Gastroesophageal sphincter (tissue), 4 donors: ENCODE measurements at regions not wholly inside any gene's neighbourhood (a gene's known extent, or its start where the extent isn't known, plus 50 kb on each side); places are given as distances from the start of the nearest gene placed in this dataset.

Source experiments
- ATAC-seq: fragments of 150-250 bp; one replicate; pipeline ENCODE4 v1.9.1; 2016; ENCODE audit warnings: mild to moderate bottlenecking, moderate library complexity
- H3K27ac ChIP-seq, 4 donors: fragments of 200-600 bp; sonication (generic) in 3 of 4; 1 replicate in 3 of 4; 2 replicates in 1 of 4; pipeline ENCODE4 v1.5.1; 2016 to 2019
- H3K27me3 ChIP-seq: fragments of 200-600 bp; sonication (generic); one replicate; pipeline ENCODE4 v1.5.1; 2019
- H3K36me3 ChIP-seq, 2 donors: fragments of 200-600 bp; sonication (generic); one replicate each; pipeline ENCODE4 v1.5.1; 2019; ENCODE audit warnings: control low read depth in 1 of 2
- H3K4me1 ChIP-seq, 3 donors: fragments of 200-600 bp; sonication (generic); 1 replicate in 2 of 3; 2 replicates in 1 of 3; pipeline ENCODE4 v1.5.1; 2016 to 2019; ENCODE audit warnings: control low read depth in 2 of 3
- H3K4me3 ChIP-seq, 2 donors: fragments of 200-600 bp; sonication (generic); one replicate each; pipeline ENCODE4 v1.5.1; 2019; ENCODE audit warnings: mild to moderate bottlenecking in 1 of 2, moderate library complexity in 1 of 2
- H3K9me3 ChIP-seq, 3 donors: fragments of 200-600 bp; sonication (generic); one replicate each; pipeline ENCODE4 v1.5.1; 2017 to 2019; ENCODE audit warnings: control low read depth in 2 of 3
- EP300 ChIP-seq: sonication (generic); formaldehyde crosslinking; IDR thresholded peaks from one replicate; pipeline ENCODE4 v1.6.1; 2017; ENCODE audit warnings: antibody characterized with exemption, mild to moderate bottlenecking
- POLR2A ChIP-seq, 2 donors: fragments of 450-650 bp; IDR thresholded peaks; one replicate each; pipeline ENCODE4 v1.6.1; 2017; ENCODE audit warnings: antibody characterized with exemption in 2 of 2, mild to moderate bottlenecking in 2 of 2, moderate library complexity in 1 of 2
- POLR2AphosphoS5 ChIP-seq: sonication (generic); formaldehyde crosslinking; IDR thresholded peaks from one replicate; pipeline ENCODE4 v1.6.1; 2017; ENCODE audit warnings: antibody characterized with exemption
- WGBS, 2 donors: methylation state at CpG; one replicate each; pipeline ENCODE4 v1.1.5; 2018; ENCODE audit warnings: low coverage in 1 of 2; 5-methylcytosine and 5-hydroxymethylcytosine counted together
- TF ChIP-seq, protein P1 (sequence below), 4 experiments: fragments of 200-600 bp in 2 of 4; fragments of 450-650 bp in 2 of 4; sonication (generic) in 1 of 4; IDR thresholded peaks; one replicate each; pipeline ENCODE4 v1.5.1; 2017 to 2019; ENCODE audit warnings: antibody characterized with exemption in 4 of 4, mild to moderate bottlenecking in 2 of 4, moderate library complexity in 2 of 4

DNA sequence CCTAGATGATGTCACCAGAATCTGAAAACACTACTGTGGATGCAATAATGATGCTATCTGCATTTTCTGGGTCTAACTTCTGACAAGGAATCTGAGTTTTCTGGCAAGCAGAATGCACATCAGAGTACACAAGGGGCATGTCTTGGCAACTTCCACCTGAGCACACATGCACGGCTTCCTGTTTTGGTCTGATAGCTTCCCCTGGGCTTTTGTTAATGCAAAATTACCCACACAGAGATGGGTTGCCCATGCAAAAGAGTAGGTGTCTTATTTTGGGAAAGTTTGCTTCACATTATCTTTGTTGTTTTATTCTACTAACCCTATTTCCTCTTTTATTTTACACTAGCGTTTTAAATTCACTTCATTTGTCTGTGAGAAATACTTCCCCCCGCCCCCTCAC is 74.2 kb upstream of the SATB1 start:
- TF ChIP-seq POLR2AphosphoS5, result no peak
- TF ChIP-seq, protein P1, sequence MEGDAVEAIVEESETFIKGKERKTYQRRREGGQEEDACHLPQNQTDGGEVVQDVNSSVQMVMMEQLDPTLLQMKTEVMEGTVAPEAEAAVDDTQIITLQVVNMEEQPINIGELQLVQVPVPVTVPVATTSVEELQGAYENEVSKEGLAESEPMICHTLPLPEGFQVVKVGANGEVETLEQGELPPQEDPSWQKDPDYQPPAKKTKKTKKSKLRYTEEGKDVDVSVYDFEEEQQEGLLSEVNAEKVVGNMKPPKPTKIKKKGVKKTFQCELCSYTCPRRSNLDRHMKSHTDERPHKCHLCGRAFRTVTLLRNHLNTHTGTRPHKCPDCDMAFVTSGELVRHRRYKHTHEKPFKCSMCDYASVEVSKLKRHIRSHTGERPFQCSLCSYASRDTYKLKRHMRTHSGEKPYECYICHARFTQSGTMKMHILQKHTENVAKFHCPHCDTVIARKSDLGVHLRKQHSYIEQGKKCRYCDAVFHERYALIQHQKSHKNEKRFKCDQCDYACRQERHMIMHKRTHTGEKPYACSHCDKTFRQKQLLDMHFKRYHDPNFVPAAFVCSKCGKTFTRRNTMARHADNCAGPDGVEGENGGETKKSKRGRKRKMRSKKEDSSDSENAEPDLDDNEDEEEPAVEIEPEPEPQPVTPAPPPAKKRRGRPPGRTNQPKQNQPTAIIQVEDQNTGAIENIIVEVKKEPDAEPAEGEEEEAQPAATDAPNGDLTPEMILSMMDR (IDR thresholded peaks at IDR 0.05), result no peak
- no peak for TF ChIP-seq EP300
- no peak for TF ChIP-seq POLR2A (IDR thresholded peaks at IDR 0.05)
- Histone ChIP-seq H3K4me1 (no peaks in the 10 kb centered on the region), H3K9me3 (no peaks in the 10 kb centered on the region), H3K27ac (no peak overlapping the region), H3K36me3 (no peaks in the 10 kb centered on the region), H3K4me3 (no peak overlapping the region), H3K27me3 (no peaks in the 10 kb centered on the region)
- ATAC-seq, result no peak
- 46 to 71% methylated on average over 3 of the region's 3 CpGs for WGBS, 2 donors

DNA sequence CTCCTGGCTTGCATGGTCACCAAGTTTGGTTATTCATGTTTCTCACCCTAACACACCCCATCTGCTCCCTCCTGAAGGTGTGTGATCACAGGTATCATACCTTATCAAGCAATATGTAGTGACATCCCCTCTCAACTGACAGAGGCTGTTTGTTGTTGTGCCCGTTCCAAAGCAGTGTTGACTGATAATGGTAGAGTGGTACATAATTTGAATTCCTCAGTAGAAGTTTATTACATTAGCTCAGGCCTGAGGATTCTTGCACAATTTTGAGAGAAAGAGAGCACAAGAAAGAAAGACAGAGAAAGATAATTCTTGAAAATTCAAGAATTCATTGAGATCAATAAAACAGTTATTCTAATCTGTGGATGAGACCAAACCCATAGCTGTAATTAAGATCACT is 69.1 kb upstream of the SATB1 start:
- TF ChIP-seq, protein P1 (IDR thresholded peaks at IDR 0.05), result no peak
- no peak for TF ChIP-seq EP300
- no peak for TF ChIP-seq POLR2AphosphoS5
- no peak for TF ChIP-seq POLR2A (IDR thresholded peaks at IDR 0.05)
- ATAC-seq, result no peak
- H3K4me3 ChIP-seq, result no peak overlapping the region
- 75 to 90% methylated on average over 1 of the region's 1 CpG for WGBS, 2 donors
- no peaks in the 10 kb centered on the region for H3K36me3 ChIP-seq
- no peak overlapping the region for H3K27ac ChIP-seq
- H3K4me1 ChIP-seq, result no peaks in the 10 kb centered on the region
- no peaks in the 10 kb centered on the region for H3K27me3 ChIP-seq
- no peaks in the 10 kb centered on the region for H3K9me3 ChIP-seq

DNA sequence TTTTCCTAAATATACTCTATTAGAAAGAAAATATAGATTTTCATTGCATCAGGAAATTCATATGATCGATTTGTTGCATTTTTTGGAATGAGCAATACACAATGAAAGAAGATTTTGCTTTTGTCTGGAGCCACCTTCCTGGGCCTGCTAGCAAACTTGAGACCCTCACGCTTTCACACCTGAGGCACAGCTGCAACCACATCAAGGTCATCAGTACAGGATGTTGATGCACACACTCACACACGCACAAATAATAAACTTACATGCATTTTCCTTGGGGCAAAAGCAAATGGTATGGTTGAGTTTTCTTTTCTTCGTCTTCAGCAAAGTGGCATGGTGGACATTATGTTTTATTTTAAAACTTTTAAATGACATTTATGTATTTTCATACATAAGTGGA is 64.8 kb upstream of the SATB1 start:
- Histone ChIP-seq H3K9me3 (peaks cover 0 to 8% (median 0%) of the 10 kb centered on the region in 3 donors), H3K27ac (no peak overlapping the region), H3K36me3 (no peaks in the 10 kb centered on the region), H3K27me3 (no peaks in the 10 kb centered on the region), H3K4me3 (no peak overlapping the region), H3K4me1 (no peaks in the 10 kb centered on the region)
- WGBS, 2 donors, result 90 to 91% methylated on average over 4 of the region's 4 CpGs
- ATAC-seq, result no peak
- no peak for TF ChIP-seq EP300
- TF ChIP-seq, protein P1 (IDR thresholded peaks at IDR 0.05), result no peak
- no peak for TF ChIP-seq POLR2A (IDR thresholded peaks at IDR 0.05)
- TF ChIP-seq POLR2AphosphoS5, result no peak

DNA sequence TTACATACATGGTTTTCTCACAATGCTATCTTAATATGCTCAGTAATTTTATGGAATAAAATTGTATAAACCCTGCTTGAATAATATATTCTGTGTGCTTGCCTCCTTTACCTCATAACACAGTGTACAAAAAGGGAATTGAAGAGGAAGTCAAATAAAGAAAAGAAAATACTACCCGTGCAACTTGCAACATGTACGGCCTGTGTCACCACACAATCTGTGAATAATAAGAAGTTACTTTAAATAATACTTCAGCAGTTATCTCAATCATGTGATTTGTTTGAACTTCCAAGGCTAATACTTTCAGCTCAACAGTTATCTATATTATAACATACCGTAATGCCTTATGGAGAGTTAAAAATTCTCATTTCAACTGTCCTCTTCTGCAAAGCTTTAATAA is 58.1 kb upstream of the SATB1 start:
- H3K27me3 ChIP-seq, result no peaks in the 10 kb centered on the region
- H3K27ac ChIP-seq, result no peak overlapping the region
- ATAC-seq, result no peak
- H3K4me3 ChIP-seq, result no peak overlapping the region
- 79 to 87% methylated on average over 3 of the region's 3 CpGs for WGBS, 2 donors
- TF ChIP-seq, protein P1 (IDR thresholded peaks at IDR 0.05), result no peak
- TF ChIP-seq EP300, result no peak
- TF ChIP-seq POLR2AphosphoS5, result no peak
- TF ChIP-seq POLR2A (IDR thresholded peaks at IDR 0.05), result no peak
- H3K36me3 ChIP-seq, result no peaks in the 10 kb centered on the region
- H3K9me3 ChIP-seq, result peaks cover 0 to 12% (median 0%) of the 10 kb centered on the region in 3 donors
- no peaks in the 10 kb centered on the region for H3K4me1 ChIP-seq

DNA sequence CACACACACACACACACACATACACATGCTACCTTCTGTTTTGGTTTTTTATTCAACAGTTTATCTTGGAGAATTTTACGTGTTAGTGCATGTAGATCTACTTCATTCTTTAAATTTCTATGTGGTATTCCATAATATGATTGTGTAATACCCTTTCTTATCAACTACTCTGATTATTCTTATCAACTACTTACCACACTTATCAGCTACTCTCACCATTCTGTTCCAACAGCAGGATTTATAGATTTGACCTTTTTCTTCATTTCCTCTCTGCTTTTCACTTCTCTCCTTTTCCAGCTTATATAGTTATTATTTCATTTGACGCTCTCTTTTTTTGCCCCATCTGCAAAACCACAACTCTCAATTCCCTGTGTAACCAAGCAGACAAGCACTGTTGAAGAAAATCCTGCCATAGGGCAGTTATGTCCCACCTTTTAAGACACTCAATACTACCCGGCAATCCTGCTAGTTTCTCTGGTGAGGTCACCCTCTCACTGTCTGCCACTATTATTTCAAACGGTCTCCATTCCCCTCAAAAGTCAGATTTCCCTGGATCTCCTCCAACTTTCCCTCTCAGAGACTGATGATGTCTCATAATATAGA is 56.9 kb upstream of the SATB1 start:
- H3K36me3 ChIP-seq, result no peaks in the 10 kb centered on the region
- H3K4me1 ChIP-seq, result no peaks in the 10 kb centered on the region
- no peaks in the 10 kb centered on the region for H3K27me3 ChIP-seq
- H3K4me3 ChIP-seq, result no peak overlapping the region
- 38 to 45% methylated on average over 3 to 4 of the region's 4 CpGs for WGBS, 2 donors
- ATAC-seq, result no peak
- H3K27ac ChIP-seq, result no peak overlapping the region
- TF ChIP-seq EP300 (no peak), POLR2A (IDR thresholded peaks at IDR 0.05) (no peak), POLR2AphosphoS5 (no peak)
- TF ChIP-seq, protein P1 (IDR thresholded peaks at IDR 0.05), result no peak
- H3K9me3 ChIP-seq, result peaks cover 0 to 12% (median 0%) of the 10 kb centered on the region in 3 donors
